A673 (cell line): ENCODE measurements at regions not wholly inside any gene's neighbourhood (a gene's known extent, or its start where the extent isn't known, plus 50 kb on each side); places are given as distances from the start of the nearest gene placed in this dataset.

Source experiments
- EZH2 ChIP-seq: fragments of 200-600 bp; sonication (generic); IDR thresholded peaks from 2 replicates; pipeline ENCODE4 v1.6.1; 2017; ENCODE audit warnings: borderline replicate concordance, low read depth, mild to moderate bottlenecking, mixed read lengths, antibody characterized with exemption, low read length; ENCODE audit not compliant: poor library complexity, severe bottlenecking
- TF ChIP-seq, protein P1 (sequence below): fragments of 300-800, 200-600 bp; sonication (generic); conservative IDR thresholded peaks from 2 replicates; pipeline ENCODE4 v1.5.1; 2017; ENCODE audit warnings: low read depth, mild to moderate bottlenecking, antibody characterized with exemption, low read length, moderate library complexity, mixed read lengths

- TF ChIP-seq, protein P1, sequence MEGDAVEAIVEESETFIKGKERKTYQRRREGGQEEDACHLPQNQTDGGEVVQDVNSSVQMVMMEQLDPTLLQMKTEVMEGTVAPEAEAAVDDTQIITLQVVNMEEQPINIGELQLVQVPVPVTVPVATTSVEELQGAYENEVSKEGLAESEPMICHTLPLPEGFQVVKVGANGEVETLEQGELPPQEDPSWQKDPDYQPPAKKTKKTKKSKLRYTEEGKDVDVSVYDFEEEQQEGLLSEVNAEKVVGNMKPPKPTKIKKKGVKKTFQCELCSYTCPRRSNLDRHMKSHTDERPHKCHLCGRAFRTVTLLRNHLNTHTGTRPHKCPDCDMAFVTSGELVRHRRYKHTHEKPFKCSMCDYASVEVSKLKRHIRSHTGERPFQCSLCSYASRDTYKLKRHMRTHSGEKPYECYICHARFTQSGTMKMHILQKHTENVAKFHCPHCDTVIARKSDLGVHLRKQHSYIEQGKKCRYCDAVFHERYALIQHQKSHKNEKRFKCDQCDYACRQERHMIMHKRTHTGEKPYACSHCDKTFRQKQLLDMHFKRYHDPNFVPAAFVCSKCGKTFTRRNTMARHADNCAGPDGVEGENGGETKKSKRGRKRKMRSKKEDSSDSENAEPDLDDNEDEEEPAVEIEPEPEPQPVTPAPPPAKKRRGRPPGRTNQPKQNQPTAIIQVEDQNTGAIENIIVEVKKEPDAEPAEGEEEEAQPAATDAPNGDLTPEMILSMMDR: no peak
- TF ChIP-seq EZH2: no peak
Observed at GRCh38 chr16:79369796-79370195, 230.7 kb downstream of the MAF start.
